HEK293T (cell line): ENCODE measurements at regions not wholly inside any gene's neighbourhood (a gene's known extent, or its start where the extent isn't known, plus 50 kb on each side); places are given as distances from the start of the nearest gene placed in this dataset.

ENCODE experiments used
- CTCF ChIA-PET: fragments of 350-600 bp; formaldehyde crosslinking; extraction: SDS; loops from one replicate; lab custom pipeline; 2021; ENCODE audit warnings: antibody characterized with exemption, inconsistent platforms; lab: Yijun Ruan, JAX
- POLR2A ChIA-PET: fragments of 350-600 bp; formaldehyde crosslinking; extraction: SDS; loops from one replicate; lab custom pipeline; 2020; ENCODE audit warnings: antibody characterized with exemption, inconsistent platforms; lab: Yijun Ruan, JAX
- DNase-seq: peaks from one replicate; pipeline ENCODE4 v3.0.0; 2012; ENCODE audit warnings: mixed read lengths; ENCODE audit errors: extremely low spot score
- ARNT ChIP-seq: fragments of 450-650 bp; IDR thresholded peaks from 2 replicates; pipeline ENCODE4 v1.6.1; 2017; ENCODE audit warnings: mild to moderate bottlenecking
- BHLHE40 ChIP-seq: fragments of 450-650 bp; IDR thresholded peaks from 2 replicates; pipeline ENCODE4 v1.6.1; 2016; ENCODE audit warnings: mild to moderate bottlenecking, moderate library complexity, borderline replicate concordance
- CTBP1 ChIP-seq: fragments of 450-650 bp; IDR thresholded peaks from 2 replicates; pipeline ENCODE4 v1.6.1; 2016; ENCODE audit warnings: borderline replicate concordance
- ELF4 ChIP-seq: fragments of 450-650 bp; IDR thresholded peaks from 2 replicates; pipeline ENCODE4 v1.6.1; 2017; ENCODE audit warnings: antibody characterized with exemption
- FOXA1 ChIP-seq: fragments of 450-650 bp; IDR thresholded peaks from 2 replicates; pipeline ENCODE4 v1.6.1; 2016; ENCODE audit warnings: mild to moderate bottlenecking
- FOXK2 ChIP-seq: fragments of 450-650 bp; IDR thresholded peaks from 2 replicates; pipeline ENCODE4 v1.6.1; 2016; ENCODE audit warnings: mild to moderate bottlenecking
- FOXM1 ChIP-seq: fragments of 450-650 bp; IDR thresholded peaks from 2 replicates; pipeline ENCODE4 v1.6.1; 2017; ENCODE audit warnings: mild to moderate bottlenecking, borderline replicate concordance
- HDGF ChIP-seq: fragments of 450-650 bp; IDR thresholded peaks from 2 replicates; pipeline ENCODE4 v1.6.1; 2017; ENCODE audit warnings: antibody characterized with exemption, borderline replicate concordance
- L3MBTL2 ChIP-seq: fragments of 450-650 bp; conservative IDR thresholded peaks from 2 replicates; pipeline ENCODE4 v1.6.1; 2016; ENCODE audit warnings: mild to moderate bottlenecking
- LEF1 ChIP-seq: fragments of 450-650 bp; IDR thresholded peaks from 2 replicates; pipeline ENCODE4 v1.6.1; 2017; ENCODE audit warnings: mild to moderate bottlenecking, borderline replicate concordance
- NFRKB ChIP-seq: fragments of 450-650 bp; IDR thresholded peaks from 2 replicates; pipeline ENCODE4 v1.6.1; 2016; ENCODE audit warnings: mild to moderate bottlenecking, moderate library complexity
- PKNOX1 ChIP-seq: fragments of 450-650 bp; IDR thresholded peaks from 2 replicates; pipeline ENCODE4 v1.6.1; 2016
- SP1 ChIP-seq: fragments of 450-650 bp; IDR thresholded peaks from 2 replicates; pipeline ENCODE4 v1.6.1; 2017
- SUZ12 ChIP-seq: fragments of 450-650 bp; IDR thresholded peaks from 2 replicates; pipeline ENCODE4 v1.6.1; 2016; ENCODE audit warnings: mild to moderate bottlenecking
- TARDBP ChIP-seq: fragments of 450-650 bp; IDR thresholded peaks from 2 replicates; pipeline ENCODE4 v1.6.1; 2016
- ZNF384 ChIP-seq: fragments of 450-650 bp; IDR thresholded peaks from 2 replicates; pipeline ENCODE4 v1.6.1; 2016

- CTCF ChIA-PET, result no interaction called here
- no peak for TF ChIP-seq ARNT
- no peak for TF ChIP-seq FOXA1
- TF ChIP-seq FOXK2, result no peak
- no peak for TF ChIP-seq TARDBP
- no peak for TF ChIP-seq SUZ12
- TF ChIP-seq ELF4, result no peak
- TF ChIP-seq PKNOX1, result no peak
- no peak for TF ChIP-seq FOXM1
- TF ChIP-seq NFRKB, result no peak
- TF ChIP-seq HDGF, result no peak
- no peak for TF ChIP-seq CTBP1
- TF ChIP-seq LEF1, result no peak
- POLR2A ChIA-PET, result no interaction called here
- no peak for DNase-seq
Observed at GRCh38 chr5:145495741-145496140, 339.4 kb downstream of the PRELID2 start.

GRCh38 chr5:145495196-145495595, 339.9 kb downstream of the PRELID2 start:
- no peak for DNase-seq
- CTCF ChIA-PET, result no interaction called here
- POLR2A ChIA-PET, result no interaction called here
- TF ChIP-seq FOXK2, result no peak
- no peak for TF ChIP-seq SP1
- TF ChIP-seq LEF1, result no peak
- TF ChIP-seq SUZ12, result no peak
- TF ChIP-seq CTBP1, result no peak
- TF ChIP-seq FOXM1, result no peak
- TF ChIP-seq BHLHE40, result no peak
- TF ChIP-seq PKNOX1, result no peak
- no peak for TF ChIP-seq NFRKB
- no peak for TF ChIP-seq L3MBTL2
- TF ChIP-seq TARDBP, result no peak
- TF ChIP-seq FOXA1, result no peak
- no peak for TF ChIP-seq ELF4
- no peak for TF ChIP-seq ZNF384
- no peak for TF ChIP-seq ARNT
- no peak for TF ChIP-seq HDGF

GRCh38 chr5:145493435-145493834, 341.7 kb downstream of the PRELID2 start:
- DNase-seq, result no peak
- ChIA-PET CTCF (interaction anchor here (0.6 kb wide), 1 partner anchor 554 kb away, joined by 5 read pairs; no protein-coding TSS in a partner anchor), POLR2A (no interaction called here)
- TF ChIP-seq FOXM1 (no peak), FOXK2 (no peak), ARNT (no peak), HDGF (no peak), LEF1 (no peak), ELF4 (no peak), FOXA1 (no peak)

- no peak for DNase-seq
- TF ChIP-seq L3MBTL2, result no peak
- no peak for TF ChIP-seq TARDBP
- no peak for TF ChIP-seq FOXM1
- TF ChIP-seq ZNF384, result no peak
- no peak for TF ChIP-seq CTBP1
- no peak for TF ChIP-seq PKNOX1
- TF ChIP-seq FOXA1, result no peak
- no peak for TF ChIP-seq SUZ12
- TF ChIP-seq ELF4, result no peak
- TF ChIP-seq SP1, result no peak
- TF ChIP-seq NFRKB, result no peak
- TF ChIP-seq LEF1, result no peak
- TF ChIP-seq BHLHE40, result no peak
- TF ChIP-seq ARNT, result no peak
- ChIA-PET POLR2A (no interaction called here), CTCF (no interaction called here)
Observed at GRCh38 chr5:145489516-145489915, 345.6 kb downstream of the PRELID2 start.

- no peak for DNase-seq
- ChIA-PET CTCF (no interaction called here), POLR2A (no interaction called here)
- TF ChIP-seq ZNF384 (no peak), NFRKB (no peak), FOXM1 (no peak), ARNT (no peak), LEF1 (no peak), BHLHE40 (no peak), TARDBP (no peak), FOXK2 (no peak), L3MBTL2 (no peak), SUZ12 (no peak), CTBP1 (no peak), SP1 (no peak), HDGF (no peak), PKNOX1 (no peak), FOXA1 (no peak), ELF4 (no peak)
Observed at GRCh38 chr5:145484158-145484557, 351.0 kb downstream of the PRELID2 start.
